Stimulated activated memory B cell treated with anti-CD40 and anti-IgM and Interleukin-4, amounts not matched to agents 10 μg/mL and 1 μg/mL and 100 μg/mL, for 72 hours (primary cell): ENCODE measurements at regions not wholly inside any gene's neighbourhood (a gene's known extent, or its start where the extent isn't known, plus 50 kb on each side); places are given as distances from the start of the nearest gene placed in this dataset.
"Not testable (repeated sequence)": the region's sequence is repeated elsewhere in the genome, so short reads cannot be mapped to it uniquely, and the experiment has no call there.

Source experiments
- ATAC-seq: fragments of 150-1000 bp; cut with Tn5 transposase; 2 replicates; pipeline ENCODE4 v1.10.0; 2021
- H3K27ac Mint-ChIP-seq: one replicate; pipeline ENCODE4 v1.8.0; 2022; ENCODE audit warnings: mild to moderate bottlenecking, mixed read lengths
- H3K27me3 Mint-ChIP-seq: one replicate; pipeline ENCODE4 v1.8.0; 2022; ENCODE audit warnings: mixed read lengths
- H3K36me3 Mint-ChIP-seq: one replicate; pipeline ENCODE4 v1.8.0; 2022; ENCODE audit warnings: mixed read lengths
- H3K4me1 Mint-ChIP-seq: one replicate; pipeline ENCODE4 v1.8.0; 2022; ENCODE audit warnings: mixed read lengths
- H3K4me3 Mint-ChIP-seq: one replicate; pipeline ENCODE4 v1.8.0; 2022; ENCODE audit warnings: mild to moderate bottlenecking, moderate library complexity, mixed read lengths
- H3K9me3 Mint-ChIP-seq: one replicate; pipeline ENCODE4 v1.8.0; 2022; ENCODE audit warnings: mixed read lengths

- not testable (repeated sequence) for H3K9me3 Mint-ChIP-seq, H3K4me3 Mint-ChIP-seq, ATAC-seq, H3K36me3 Mint-ChIP-seq, H3K27me3 Mint-ChIP-seq
- H3K4me1 Mint-ChIP-seq: peaks cover 19% of the 10 kb centered on the region
- H3K27ac Mint-ChIP-seq: peak overlapping the region; percentile 75
Observed at GRCh38 chr1:120941066-120941465, 51.5 kb downstream of the PPIAL4A start.

- H3K9me3 Mint-ChIP-seq, H3K27me3 Mint-ChIP-seq, ATAC-seq, H3K36me3 Mint-ChIP-seq: not testable (repeated sequence)
- H3K27ac Mint-ChIP-seq: peak overlapping the region; percentile 97
- H3K4me3 Mint-ChIP-seq: peak overlapping the region; percentile 86
- peaks cover 19% of the 10 kb centered on the region for H3K4me1 Mint-ChIP-seq
Observed at GRCh38 chr1:120941836-120942217, 52.3 kb downstream of the PPIAL4A start.

- H3K27ac Mint-ChIP-seq: peak overlapping the region; percentile 97
- peaks cover 19% of the 10 kb centered on the region for H3K4me1 Mint-ChIP-seq
- H3K9me3 Mint-ChIP-seq, H3K27me3 Mint-ChIP-seq, H3K36me3 Mint-ChIP-seq: not testable (repeated sequence)
- peak overlapping the region; percentile 86 for H3K4me3 Mint-ChIP-seq
- ATAC-seq: peak; percentile 90
Observed at GRCh38 chr1:120942218-120942944, 52.8 kb downstream of the PPIAL4A start.

GRCh38 chr1:120942945-120943319 is 53.4 kb downstream of the PPIAL4A start:
- ATAC-seq, H3K4me3 Mint-ChIP-seq, H3K9me3 Mint-ChIP-seq, H3K27me3 Mint-ChIP-seq, H3K36me3 Mint-ChIP-seq: not testable (repeated sequence)
- H3K4me1 Mint-ChIP-seq: peaks cover 19% of the 10 kb centered on the region
- H3K27ac Mint-ChIP-seq: peak overlapping the region; percentile 97

DNA sequence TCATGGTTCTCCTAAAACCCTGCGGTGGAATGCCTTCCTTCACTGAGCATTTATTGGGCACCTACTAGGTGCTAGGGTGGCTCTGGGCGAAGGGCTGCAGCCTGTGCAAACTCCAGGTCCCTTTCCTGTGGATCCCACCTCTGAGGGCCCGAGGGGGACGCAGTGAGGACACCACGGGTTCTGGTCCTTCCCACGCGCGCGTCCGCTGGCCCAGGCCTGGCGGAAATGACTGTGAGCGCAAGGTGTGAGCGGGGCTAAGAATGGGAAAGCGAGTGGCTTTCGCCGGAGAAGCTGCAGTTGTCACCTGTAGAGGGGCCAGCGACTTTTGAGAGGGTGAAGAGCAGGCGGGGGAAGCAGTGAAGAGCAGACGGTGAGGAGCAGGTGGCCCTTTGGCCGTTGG is 55.1 kb downstream of the PPIAL4A start:
- peak overlapping the region; percentile 62 for H3K27ac Mint-ChIP-seq
- ATAC-seq, H3K4me3 Mint-ChIP-seq: not testable (repeated sequence)

DNA sequence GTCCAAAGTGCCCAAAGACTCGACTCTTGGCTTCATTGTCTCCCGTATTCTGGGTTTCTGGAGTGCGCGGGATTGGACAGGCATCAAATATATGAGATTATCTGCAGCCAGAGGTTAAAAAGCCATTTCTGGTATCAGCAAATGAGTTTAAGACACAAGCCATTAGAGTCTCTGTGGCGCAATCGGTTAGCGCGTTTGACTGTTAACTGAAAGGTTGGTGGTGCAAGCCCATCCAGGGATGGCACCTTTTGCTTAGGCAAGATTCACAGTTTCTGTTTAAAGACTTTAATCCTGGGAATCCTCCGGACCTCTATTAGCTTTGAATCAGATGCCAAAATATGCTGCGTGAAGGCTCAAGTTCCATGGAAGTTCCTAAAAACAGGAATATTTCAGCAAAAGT is 55.6 kb downstream of the PPIAL4A start:
- H3K27ac Mint-ChIP-seq, H3K9me3 Mint-ChIP-seq, H3K36me3 Mint-ChIP-seq, H3K4me3 Mint-ChIP-seq, H3K27me3 Mint-ChIP-seq, ATAC-seq: not testable (repeated sequence)
- peaks cover 19% of the 10 kb centered on the region for H3K4me1 Mint-ChIP-seq

More for the DNA sequence above, 55.1 kb downstream of the PPIAL4A start:
- peaks cover 19% of the 10 kb centered on the region for H3K4me1 Mint-ChIP-seq
- not testable (repeated sequence) for H3K36me3 Mint-ChIP-seq, H3K27me3 Mint-ChIP-seq, H3K9me3 Mint-ChIP-seq

GRCh38 chr1:120947114-120947513 is 57.5 kb downstream of the PPIAL4A start:
- not testable (repeated sequence) for H3K36me3 Mint-ChIP-seq, H3K9me3 Mint-ChIP-seq, H3K27me3 Mint-ChIP-seq, H3K4me3 Mint-ChIP-seq, ATAC-seq, H3K4me1 Mint-ChIP-seq, H3K27ac Mint-ChIP-seq

- not testable (repeated sequence) for ATAC-seq, H3K9me3 Mint-ChIP-seq, H3K4me1 Mint-ChIP-seq, H3K27ac Mint-ChIP-seq, H3K4me3 Mint-ChIP-seq, H3K27me3 Mint-ChIP-seq
- H3K36me3 Mint-ChIP-seq: peaks cover 17% of the 10 kb centered on the region
Observed at GRCh38 chr1:120949724-120950123, 60.2 kb downstream of the PPIAL4A start.

- not testable (repeated sequence) for H3K27me3 Mint-ChIP-seq, H3K9me3 Mint-ChIP-seq, H3K4me1 Mint-ChIP-seq, H3K27ac Mint-ChIP-seq, ATAC-seq, H3K4me3 Mint-ChIP-seq
- H3K36me3 Mint-ChIP-seq: peaks cover 20% of the 10 kb centered on the region
Observed at GRCh38 chr1:120950633-120951032, 61.1 kb downstream of the PPIAL4A start.

DNA sequence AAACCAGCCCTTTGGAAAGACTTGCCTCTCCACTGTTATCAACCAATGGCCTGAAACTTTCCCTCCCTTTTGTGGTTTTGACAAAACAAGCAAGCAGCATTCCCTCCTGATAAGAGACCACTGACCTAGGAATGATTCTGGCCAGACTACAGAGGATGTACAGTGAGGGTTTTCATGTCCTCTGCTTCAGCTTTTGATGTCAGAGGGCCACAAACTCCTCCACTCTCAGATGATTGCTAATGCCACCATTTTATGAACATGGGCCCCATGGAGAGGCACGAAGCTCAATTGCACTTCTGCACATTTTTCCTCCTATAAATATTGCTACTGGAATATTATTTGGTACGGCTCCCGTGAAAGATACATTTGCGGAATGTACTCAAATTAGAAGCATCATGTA is 61.5 kb downstream of the PPIAL4A start:
- ATAC-seq, H3K4me1 Mint-ChIP-seq, H3K9me3 Mint-ChIP-seq, H3K4me3 Mint-ChIP-seq, H3K27ac Mint-ChIP-seq, H3K27me3 Mint-ChIP-seq: not testable (repeated sequence)
- H3K36me3 Mint-ChIP-seq: peaks cover 20% of the 10 kb centered on the region

DNA sequence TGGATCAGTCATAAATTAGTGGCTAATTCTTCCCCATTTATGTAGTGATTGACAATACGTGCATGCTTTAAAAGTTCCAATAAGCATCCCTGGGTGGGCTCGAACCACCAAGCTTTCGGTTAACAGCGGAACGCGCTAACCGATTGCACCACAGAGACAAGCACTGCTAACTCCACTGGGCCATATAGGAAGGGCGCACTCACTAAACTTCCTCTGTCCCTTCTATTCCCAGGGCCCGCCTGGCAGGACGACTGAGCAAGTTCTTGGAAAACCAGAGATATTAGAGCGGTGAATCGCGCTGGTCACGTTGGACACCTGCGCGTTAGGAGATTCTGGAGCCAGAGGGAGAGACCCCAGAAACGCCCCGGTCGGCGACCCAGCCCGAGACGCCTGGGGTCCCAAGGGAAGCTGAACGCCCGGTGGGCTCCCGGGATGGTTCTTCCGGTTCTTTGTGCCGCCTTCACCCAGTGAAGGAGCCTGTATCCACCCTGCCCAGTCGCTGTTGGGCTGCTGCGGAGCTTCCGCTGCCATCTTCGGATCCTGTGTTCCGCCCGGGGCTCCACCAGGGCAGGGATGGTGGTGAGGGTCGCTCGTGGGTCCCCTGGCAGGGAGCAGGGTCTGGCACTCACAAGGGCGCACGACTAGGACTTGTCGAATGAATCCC is 62.8 kb downstream of the PPIAL4A start:
- not testable (repeated sequence) for H3K27me3 Mint-ChIP-seq, H3K4me3 Mint-ChIP-seq

GRCh38 chr1:120952871-120953265 is 63.3 kb downstream of the PPIAL4A start:
- not testable (repeated sequence) for H3K4me3 Mint-ChIP-seq, ATAC-seq, H3K4me1 Mint-ChIP-seq, H3K9me3 Mint-ChIP-seq, H3K27ac Mint-ChIP-seq, H3K27me3 Mint-ChIP-seq
- H3K36me3 Mint-ChIP-seq: peaks cover 24% of the 10 kb centered on the region

More for the DNA sequence above, 62.8 kb downstream of the PPIAL4A start:
- peaks cover 25% of the 10 kb centered on the region for H3K36me3 Mint-ChIP-seq
- ATAC-seq, H3K27ac Mint-ChIP-seq, H3K9me3 Mint-ChIP-seq, H3K4me1 Mint-ChIP-seq: not testable (repeated sequence)

DNA sequence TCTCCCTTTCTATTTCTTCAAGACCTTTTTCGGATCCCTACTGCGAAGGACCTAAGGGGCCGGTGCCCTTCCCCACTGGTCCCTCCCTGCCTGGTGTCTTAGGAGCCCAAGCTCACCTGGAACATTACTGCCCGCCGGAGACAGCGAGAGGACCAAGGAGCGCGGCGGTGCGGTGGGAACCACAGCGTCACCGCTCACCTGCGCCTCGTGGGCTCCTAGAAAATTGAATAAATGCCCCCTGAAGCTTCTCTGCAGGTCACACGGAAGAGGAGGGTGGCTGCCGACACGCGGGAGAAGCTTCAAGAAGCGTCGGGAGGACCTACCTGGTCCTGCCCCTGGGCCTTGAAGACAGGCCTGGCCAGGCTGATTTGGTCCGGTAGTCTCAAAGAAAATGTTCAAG is 65.2 kb downstream of the PPIAL4A start:
- Mint-ChIP-seq H3K4me1 (no peaks in the 10 kb centered on the region), H3K36me3 (peaks cover 20% of the 10 kb centered on the region), H3K4me3 (no peak overlapping the region), H3K27ac (no peak overlapping the region), H3K9me3 (peaks cover 5% of the 10 kb centered on the region), H3K27me3 (no peaks in the 10 kb centered on the region)
- ATAC-seq: no peak

DNA sequence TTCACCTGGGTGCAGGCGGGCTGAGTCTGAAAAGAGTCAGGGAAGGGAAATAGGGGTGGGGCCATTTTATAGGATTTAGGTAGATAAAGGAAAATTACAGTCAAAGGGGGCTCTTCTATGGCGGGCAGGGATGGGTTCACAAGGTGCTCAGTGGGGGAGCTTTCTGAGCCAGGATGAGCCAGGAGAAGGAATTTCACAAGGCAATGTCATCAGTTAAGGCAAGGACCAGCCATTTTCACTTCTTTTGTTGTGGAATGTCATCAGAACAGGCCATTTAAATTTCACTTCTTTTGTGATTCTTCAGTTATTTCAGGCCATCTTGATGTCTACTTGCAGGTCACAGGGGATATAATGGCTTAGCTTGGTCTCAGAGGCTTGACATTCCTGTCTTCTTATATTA is 66.4 kb downstream of the PPIAL4A start:
- H3K27me3 Mint-ChIP-seq, H3K27ac Mint-ChIP-seq, H3K9me3 Mint-ChIP-seq, ATAC-seq, H3K4me1 Mint-ChIP-seq, H3K4me3 Mint-ChIP-seq: not testable (repeated sequence)
- peaks cover 16% of the 10 kb centered on the region for H3K36me3 Mint-ChIP-seq

DNA sequence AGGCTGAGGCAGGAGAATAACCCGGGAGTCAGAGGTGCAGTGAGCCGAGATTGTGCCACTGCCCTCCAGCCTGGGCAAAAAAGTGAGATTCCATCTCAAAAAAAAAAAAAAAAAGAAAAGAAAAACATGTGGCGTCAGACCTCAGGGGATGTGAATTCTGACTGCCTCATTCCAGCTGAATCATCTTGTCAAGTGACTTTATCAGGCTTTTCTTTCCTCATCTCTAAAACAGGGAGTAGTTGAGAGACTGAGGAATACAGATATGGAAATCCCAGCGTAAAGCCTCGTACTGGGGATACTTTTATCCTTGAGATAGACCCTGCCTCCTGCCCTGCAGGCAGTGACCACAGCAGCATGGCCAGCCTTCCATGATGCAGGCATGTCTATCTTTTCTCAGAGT is 76.4 kb downstream of the PPIAL4A start:
- not testable (repeated sequence) for H3K27ac Mint-ChIP-seq, ATAC-seq, H3K4me1 Mint-ChIP-seq

GRCh38 chr1:120972863-120973262 is 83.3 kb downstream of the PPIAL4A start:
- H3K4me3 Mint-ChIP-seq, H3K9me3 Mint-ChIP-seq, ATAC-seq, H3K27me3 Mint-ChIP-seq, H3K4me1 Mint-ChIP-seq, H3K27ac Mint-ChIP-seq, H3K36me3 Mint-ChIP-seq: not testable (repeated sequence)

More for the DNA sequence above, 76.4 kb downstream of the PPIAL4A start:
- not testable (repeated sequence) for H3K9me3 Mint-ChIP-seq, H3K4me3 Mint-ChIP-seq, H3K36me3 Mint-ChIP-seq, H3K27me3 Mint-ChIP-seq
